HS-5 (cell line): ENCODE measurements at regions not wholly inside any gene's neighbourhood (a gene's known extent, or its start where the extent isn't known, plus 50 kb on each side); places are given as distances from the start of the nearest gene placed in this dataset.

Experiments used
- DNase-seq: peaks from one replicate; pipeline ENCODE4 v3.0.0-alpha.2; 2012; ENCODE audit warnings: low read depth

DNA sequence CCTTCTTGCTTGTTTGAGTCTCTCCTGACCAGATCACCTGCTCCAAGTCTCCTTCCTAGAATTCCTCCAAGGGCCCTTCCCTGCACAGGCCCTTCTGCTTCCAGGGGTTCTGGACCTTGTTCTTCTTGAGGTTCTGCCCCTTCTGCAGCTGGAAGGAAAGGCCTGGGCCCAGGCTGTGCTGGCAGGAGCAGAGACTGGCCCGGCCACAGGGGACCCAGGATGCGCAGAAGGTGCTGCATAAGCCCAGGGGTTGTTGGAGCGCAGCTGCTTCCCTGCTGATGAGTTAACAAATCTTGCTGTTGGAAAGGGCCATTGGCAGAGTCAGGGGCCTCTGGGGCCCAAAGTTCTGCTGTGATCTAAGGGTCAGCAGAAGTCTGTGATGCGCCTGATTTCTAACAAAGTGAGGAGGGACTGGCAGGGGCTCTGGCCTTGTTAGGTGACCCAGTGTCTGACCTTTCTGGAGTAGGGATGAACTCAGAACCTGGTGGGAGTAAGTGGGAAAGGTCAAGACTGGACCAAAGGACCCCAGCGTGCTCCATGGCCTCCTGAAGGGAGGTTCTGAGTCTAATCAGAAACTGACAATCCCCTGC lies 509.8 kb downstream of the PTPRU start:
- no peak for DNase-seq

DNA sequence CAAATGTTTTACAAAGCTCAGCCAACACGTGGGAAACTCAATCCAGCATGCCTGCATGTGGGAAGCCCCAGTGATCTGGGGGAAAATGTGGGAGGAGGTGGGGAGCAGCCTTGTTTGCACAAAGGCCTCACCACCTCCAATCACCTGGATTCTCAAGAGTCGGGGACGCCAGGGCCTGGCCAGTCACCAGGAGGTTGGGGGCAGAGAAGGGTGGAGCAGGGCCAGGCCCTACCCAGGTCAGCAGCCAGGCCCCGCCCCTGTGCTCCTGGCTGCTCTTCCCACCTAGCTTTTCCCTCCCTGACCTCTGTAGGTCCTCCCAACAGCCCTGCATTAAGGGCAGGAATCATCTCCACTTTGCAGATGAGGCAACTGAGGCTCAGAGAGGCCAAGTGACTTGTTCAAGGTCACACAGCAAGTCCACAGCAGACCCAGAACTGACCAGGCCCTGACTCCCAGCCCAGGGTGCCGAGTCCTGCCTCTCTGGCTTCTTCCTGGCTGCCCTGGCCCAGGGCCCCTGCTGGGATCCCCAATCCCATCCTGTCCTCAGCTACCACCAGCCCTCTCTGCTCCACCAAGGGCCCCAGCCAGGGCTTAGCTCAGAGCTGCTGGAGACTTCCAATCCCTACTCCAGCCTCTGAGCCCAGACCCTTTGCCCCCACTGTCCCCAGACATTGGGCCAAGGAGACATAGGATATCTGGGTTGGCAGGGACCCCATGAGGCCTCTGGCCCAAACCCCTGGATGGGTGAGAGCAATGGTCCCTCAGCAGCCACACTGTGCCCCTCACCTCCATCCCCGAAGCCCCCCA lies 508.6 kb downstream of the PTPRU start:
- no peak for DNase-seq

DNA sequence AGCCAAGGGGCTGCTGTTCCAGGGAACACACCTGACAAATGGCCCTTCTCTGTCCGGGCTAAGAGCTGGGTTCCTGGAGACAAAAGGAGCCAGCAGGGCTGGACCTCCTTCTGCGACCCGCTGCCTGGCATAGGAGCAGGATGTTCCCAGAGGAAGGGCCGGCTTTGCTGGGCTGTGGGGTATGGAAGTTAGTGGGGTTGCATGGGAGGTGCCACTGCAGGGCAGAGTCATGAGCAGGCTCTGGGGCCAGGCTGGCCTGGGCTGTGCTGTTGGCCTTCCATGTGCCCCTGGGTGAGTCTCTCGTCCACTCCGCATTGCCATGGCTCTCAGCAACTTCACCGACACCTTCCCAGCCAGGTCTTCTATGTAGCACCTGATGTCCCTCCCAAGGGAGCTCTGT lies 507.6 kb downstream of the PTPRU start:
- no peak for DNase-seq

DNA sequence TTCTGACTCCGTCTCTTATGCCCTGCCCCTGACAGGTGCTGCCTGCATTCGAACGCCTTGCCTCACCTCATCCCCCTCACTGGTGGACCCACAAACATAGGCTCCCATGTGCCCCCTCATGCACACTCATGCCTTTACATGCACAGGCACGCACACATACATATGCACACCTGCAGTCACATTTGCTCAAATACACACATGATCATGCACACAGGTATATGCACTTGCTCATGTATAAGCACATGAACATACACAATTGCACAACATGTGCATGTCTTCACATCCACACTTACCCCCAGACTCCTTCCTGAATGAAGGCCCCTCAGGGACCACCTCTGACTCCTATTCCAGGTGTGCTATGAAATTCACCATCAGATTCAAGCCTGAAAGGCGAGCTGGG lies 506.9 kb downstream of the PTPRU start:
- no peak for DNase-seq

DNA sequence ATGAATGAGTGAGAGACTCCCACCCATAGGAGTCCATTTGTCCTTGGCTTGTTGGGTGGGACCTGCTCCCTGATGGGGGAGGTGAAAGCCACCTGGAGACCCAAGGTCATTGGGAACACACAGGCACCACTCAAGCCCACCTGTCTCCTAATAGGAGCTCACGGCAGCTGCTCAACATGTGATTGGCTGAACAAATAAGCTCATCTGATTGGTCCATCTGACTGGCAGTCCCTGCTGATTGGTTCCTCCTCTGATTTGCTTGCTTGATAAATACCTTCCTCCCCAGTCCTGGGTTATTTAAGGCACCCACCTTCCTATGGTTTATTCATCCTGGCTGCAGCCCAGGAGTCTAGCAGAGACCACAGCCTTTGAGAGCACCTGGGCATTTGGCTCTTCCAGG lies 502.9 kb downstream of the PTPRU start:
- no peak for DNase-seq

DNA sequence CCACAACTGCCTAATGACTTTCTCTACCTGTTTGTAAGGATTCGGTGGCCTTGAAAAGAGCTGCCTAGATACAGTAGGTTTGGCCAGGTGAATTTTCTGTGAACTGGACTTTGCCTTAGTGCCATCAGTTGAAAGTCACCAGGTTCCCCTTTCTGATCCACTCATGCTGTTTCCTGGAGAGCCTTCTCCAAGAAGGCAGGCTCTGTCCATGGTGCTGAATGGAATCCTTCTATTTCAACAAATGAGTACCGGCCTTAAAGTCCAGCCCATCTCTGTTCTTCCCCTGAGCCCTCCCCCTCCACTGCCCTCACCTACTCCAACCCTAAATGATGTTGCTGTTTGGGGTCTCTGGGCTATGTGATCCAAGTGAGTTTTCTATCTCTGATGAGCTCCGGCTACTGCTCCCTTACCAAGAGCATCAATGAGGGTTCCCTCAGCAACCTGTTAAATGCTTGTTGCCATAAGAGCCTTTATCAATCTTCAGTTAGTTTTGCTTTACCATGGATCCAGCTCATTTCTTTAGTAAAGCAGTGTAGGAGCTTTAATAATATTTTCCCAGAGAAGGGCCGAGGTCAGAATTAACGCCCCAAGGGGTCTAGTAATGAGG lies 500.4 kb downstream of the PTPRU start:
- DNase-seq, result no peak

DNA sequence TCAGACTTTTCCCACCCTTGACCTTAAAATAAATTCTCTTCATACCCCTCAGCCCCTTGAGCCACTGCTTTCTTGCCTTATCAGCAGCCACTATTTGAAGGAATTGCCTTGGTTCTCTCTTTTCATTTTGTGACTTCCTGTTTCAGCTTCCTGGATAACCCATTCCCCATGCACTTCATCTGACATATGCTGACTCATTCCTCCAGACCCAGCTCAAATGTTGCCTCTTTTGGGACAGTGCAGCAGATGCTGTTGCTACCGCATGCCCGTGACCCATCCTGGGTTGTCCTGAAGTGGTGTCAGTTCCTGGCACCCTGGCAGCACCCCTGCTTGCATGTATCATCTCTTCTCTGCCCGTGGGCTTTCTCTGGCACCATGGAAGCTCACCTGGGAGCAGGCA lies 496.1 kb downstream of the PTPRU start:
- no peak for DNase-seq

DNA sequence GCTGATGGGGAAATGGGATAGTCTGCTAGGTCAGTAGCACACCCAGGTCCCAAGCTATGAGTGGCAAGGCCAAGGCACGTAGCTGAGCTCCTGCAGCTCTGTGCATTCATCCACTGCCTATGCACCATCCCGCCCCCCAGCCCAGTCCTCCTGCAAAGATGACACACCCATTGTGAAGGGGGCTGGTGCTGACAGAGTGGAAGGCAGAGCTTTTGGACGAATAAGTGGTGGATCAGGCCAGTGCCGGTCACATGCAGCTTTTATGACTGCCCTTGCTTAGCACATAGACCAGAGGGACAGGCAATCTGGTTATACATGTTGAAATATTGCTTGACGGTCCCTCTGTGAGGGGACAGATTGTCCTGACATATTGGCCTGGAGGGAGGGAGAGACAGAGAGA lies 494.3 kb downstream of the PTPRU start:
- DNase-seq, result no peak

DNA sequence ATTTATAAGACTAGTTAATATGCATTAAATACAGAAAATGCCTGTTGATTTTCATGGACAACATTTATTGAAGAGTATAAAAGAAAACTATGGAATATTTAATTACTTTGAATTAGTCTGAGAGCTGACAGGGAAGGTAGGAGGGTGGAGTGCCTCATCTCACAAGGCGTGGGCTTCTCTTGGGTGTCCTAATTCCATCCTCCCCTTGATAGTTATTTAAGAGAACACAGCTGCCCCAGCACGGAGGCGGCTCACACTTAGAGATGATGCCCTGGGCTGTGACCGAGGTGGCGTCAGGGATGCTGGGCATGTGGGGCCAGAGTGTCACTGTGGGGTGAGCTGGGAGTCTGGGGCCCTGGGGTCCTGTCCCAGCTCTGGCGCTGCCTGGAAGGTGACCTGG lies 493.0 kb downstream of the PTPRU start:
- no peak for DNase-seq

DNA sequence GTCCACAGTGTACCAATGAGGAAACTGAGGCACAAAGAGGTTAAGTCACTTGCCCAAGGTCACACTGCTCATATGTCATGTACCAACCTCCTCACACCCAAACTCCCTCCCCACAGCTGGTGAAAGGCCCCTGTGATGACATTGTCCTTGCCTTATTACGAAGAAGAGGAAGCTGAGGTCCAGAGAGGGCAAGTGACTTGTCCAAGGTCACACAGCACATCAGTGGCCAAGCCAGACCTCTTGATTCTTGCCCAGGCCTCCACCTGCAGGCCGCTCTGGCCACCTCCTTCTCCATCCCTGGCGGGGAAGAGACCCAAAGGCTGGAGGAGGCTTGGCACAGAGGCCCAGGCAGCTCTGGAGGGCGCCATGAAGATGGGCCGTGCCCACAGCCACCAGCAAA lies 492.4 kb downstream of the PTPRU start:
- DNase-seq, result no peak

DNA sequence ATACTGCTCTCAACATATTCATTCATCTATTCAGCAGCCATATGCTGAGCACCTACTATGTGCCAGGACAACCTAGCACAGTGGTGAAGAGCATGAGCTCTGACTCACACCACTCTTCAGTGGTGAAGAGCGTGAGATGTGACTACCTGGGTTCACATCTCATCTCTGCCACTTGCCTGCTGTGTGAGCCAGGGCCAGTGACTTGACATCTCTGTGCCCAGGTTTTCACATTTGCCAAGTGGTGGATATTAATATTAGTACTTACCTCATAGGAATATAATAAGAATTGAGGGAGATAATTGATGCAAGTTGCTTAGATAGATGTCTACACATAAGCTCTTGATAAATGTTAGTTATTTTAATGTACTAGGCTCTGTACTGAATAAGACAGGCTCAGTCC lies 488.9 kb downstream of the PTPRU start:
- DNase-seq, result no peak

DNA sequence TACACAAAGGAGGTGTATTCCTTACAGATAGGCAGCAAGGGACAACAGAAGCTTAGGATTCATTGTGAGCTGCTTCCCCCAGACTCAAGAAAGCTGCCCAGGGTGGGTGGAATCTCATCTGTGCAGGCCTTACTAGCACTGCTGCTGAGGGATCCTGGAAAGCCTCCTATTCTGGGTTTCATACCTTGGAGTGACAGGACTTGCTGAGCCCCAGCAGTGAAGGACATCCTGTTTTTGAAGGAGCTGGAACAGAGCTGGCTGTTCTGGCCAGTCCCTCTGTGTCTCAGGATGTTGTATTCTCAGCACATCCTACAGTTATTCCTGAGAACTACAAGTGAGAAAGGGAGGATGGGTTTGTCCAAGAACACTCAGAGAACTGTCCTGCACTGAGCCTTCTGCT lies 486.3 kb downstream of the PTPRU start:
- DNase-seq, result no peak

DNA sequence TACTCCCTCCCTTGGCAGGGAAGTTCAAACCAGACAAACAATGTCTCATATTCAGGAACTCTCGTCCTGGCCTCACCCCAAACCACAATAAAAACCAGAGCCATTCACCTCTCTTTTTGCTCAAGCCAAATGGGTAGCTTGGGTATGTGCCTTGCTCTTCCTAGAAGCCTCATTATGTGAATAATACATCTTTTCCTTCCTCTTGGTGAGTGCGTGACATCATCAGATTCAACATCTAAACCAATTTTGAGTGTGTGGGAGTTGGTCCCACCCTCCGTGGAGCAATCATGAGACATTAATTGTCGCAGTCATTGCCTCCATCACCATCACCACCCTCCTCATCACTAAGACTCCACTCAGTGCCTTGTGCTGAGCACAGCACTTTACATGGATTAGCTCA lies 482.9 kb downstream of the PTPRU start:
- no peak for DNase-seq

DNA sequence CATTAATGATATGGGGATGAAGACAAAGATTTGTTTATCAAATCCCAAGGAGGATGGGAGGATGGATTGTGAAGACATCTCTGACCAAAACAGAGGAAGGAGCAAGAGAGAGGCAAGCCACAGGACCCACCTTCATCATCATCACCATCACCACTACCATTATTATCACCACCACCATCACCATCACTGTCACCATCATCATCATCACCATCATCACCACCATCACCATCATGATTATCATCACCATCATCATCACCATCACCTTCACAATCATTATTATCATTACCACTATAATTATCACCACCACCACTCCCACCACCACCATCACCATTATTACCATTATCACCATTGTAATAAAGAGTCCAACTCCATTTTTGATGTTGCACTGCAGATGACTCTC lies 482.5 kb downstream of the PTPRU start:
- no peak for DNase-seq

DNA sequence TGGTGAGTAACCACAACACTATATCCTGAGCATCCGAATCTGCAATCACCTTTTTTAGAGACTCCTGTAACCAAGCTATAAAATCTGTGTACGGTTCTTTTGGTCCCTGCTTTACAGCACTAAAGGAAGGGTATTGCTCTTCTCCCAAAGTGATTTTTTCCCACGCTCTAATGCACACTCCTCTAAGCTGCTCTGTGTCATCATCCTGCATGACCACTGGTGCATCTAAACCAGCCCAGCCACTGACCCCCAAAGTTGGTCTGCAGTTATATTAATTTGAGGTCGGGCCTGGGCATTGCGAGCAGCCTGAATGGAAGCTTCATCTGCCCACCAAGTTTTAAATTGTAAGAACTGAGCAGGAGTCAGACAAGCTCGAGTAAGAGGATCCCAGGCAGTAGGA lies 480.0 kb downstream of the PTPRU start:
- no peak for DNase-seq

DNA sequence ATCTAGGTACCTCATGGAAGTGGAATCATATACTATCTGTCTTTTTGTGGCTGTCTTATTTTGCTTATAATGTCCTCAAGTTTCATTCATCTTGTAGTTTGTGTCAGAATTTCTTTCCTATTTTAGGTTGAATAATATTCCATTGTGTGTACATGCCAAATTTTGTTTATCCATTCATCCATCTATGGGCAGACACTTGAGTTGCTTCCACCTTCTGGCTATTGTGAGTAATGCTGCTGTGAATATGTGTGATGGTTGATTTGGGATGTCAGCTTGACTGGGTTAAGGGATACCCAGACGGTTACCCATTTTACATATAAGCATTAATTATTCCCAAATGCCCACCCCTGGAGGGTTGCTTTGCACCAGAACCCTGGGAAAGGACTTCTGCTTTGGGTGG lies 477.5 kb downstream of the PTPRU start:
- no peak for DNase-seq

DNA sequence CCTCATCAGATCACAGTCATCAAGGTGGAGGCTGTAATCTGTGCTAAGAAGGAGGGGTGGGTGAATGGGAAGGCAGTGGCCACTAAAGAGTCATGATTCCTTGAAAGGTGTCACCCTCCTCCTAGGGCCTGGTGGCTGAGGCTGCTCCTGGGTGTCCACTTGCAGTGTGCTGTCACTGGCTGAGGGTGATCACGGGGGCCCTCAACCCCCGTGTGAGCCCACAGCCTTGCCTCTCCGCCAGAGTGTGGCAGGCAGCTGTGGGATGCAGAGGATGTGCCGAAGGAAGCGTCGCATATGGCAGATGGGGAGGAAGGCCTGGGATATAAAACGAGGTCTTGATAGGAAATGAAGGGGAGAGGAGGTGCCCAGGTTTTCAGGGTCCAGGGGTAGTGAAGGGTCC lies 476.5 kb downstream of the PTPRU start:
- no peak for DNase-seq

DNA sequence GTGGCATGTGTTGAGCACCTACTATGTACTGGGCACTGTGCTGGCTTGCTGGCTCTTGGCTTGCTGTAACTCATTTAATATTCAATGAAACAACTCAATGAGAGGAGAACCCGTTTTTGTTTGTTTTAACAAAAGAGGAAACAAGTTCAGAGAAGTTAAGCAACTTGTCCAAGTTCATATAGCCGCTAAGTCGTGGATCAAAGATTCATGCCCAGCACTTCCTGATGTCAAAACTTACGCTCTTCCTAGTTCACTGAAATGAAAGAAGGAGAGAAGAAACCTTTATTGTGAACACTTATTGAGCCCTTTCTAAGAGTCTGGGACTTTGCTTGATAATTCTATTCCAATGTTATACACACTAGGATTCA lies 475.9 kb downstream of the PTPRU start:
- no peak for DNase-seq

DNA sequence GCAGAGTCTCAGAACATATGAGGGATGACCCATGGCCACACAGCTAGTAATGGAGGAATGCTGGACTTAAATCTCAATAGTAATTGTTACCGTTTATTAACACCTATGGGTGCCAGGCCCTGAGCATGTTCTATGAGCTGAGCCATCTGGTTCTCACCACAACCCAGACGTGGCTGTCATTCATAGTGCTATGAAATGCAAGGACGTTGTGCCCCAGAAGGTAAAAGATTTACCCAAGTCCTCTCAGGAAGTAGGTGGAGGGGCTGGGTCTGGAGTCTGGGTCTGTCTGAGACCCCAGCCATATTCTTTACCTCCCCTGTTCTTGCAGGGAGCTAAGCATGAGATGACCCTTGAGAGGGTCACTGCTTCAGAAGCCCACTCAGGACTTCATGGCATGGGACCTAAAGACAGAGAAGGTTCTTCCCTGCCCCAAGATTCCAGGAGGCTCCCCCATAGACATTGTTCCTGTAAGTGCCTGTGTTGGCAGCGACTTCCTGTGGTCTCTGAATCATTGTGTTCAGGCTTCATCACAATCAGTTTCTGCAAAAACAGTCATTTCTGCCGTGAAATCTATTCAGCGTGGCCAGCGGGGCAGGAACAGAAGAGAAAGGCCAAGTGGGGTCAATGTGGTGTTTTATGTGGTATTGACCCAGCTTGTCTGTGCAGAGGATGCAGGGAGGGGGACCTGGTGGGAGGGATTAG lies 475.4 kb downstream of the PTPRU start:
- no peak for DNase-seq

DNA sequence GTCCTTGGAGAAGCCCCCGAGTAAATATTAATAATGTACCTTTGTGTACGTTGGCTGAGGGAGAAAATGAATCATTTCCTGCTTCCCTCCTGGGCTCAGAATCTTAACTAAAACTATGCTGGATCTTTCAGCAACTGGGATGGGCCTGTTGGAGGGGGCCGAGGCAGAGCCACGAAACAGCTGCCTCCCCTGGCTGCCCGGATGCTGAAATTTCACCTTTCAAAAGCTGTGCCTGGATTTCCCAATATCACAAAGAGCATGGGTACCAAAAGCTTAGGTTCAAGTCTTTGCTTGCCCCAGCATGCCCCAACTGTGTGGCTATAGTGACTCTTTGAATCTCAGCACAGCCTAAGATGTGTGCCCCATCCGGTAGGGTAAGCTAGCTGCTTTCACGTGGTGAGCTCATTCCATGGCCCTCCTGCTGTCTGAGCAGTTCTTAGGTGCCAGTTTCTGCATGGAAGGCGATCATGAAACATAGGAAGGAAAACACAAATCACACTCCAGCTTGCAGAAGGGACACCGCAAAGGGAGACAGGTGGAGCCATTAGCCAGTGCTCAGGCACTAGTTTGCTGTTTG lies 473.5 kb downstream of the PTPRU start:
- DNase-seq, result peak; percentile 66

DNA sequence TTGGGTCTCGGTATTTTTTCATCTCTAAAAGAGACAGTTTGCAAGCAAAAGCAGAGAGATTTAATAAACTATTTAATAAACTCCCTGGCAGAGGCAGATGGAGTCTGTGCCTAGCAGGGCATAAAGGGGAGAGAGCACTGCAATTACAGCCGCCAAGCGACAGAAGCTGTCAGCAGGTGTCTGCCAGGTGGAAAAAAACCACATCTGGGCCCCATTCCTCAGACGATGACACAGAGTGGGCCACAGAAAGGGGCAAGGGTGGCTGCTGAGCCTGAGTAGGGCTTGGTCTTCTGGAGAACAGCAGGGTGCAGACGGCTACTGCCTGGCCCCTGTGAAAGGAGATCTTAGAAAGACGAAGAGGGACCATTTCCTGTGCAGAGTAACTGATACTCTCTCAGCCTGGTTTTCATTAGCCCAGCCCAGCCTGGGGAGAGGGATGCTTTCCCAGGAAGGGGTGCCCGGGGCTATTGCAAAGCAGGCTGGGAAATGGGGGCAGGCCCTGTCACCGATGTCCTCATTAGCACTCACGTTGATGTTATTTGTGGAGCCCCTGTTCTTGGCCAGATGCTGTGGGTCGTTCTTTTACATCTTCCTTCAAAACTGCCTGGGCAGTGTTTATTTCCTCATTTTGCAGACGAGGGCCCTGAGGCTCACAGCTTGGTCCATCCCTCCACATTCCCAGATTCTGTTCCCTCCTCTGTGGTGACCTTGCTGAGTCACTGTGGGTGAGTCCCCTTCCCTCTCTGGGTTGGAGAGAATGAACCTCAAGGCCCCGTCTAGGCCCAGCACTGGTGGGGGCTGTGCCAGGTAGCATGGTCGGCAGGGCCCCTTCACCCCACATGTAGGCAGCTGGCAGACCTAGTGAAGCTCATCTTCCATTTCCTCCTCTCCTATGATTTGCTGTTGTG lies 472.7 kb downstream of the PTPRU start:
- DNase-seq, result peak; percentile 63

DNA sequence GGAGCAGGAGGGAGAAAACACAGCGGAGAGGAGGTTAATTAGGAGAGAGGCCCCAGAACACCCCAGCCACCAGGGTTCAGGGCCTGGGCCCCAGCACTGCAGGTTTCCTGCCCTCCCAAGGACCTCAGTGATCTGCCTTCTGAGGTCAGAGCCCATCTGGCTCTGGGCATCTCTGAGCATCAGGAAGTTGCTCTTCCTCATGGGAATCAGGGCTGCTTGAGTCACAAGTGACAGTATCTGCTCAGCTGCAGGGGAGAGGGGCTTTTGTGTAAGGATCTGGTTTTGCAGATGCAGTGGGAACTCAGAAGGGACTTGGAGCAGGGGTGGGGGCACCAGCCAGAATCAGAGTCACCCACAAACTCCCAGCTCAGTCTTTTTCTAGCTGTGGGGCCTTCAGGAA lies 472.1 kb downstream of the PTPRU start:
- no peak for DNase-seq
